PC-9 (cell line): ENCODE measurements at regions not wholly inside any gene's neighbourhood (a gene's known extent, or its start where the extent isn't known, plus 50 kb on each side); places are given as distances from the start of the nearest gene placed in this dataset.
A peak's percentile ranks its signal among the peaks of the same experiment; 100 is the strongest.

Experiments used
- BruUV-seq: library from RNA; stranded (reverse); fragments of 400-500 nt; replicated peaks from 2 replicates; lab custom pipeline; 2021; lab: Mats Ljungman, UMichigan
- CTCF ChIA-PET: fragments of 300-600 bp; sonication (Branson Sonifier 250); formaldehyde crosslinking; loops from one replicate; lab custom pipeline; 2022; ENCODE audit warnings: antibody characterized with exemption; lab: Charles Lee
- POLR2A ChIA-PET: fragments of 300-600 bp; sonication (Branson Sonifier 250); formaldehyde crosslinking; loops from one replicate; lab custom pipeline; 2022; ENCODE audit warnings: antibody characterized with exemption; ENCODE audit not compliant: unreplicated experiment; lab: Charles Lee
- DNase-seq, 2 experiments: peaks; one replicate each; pipeline versions ENCODE4 v3.0.0 to v3.0.0-alpha.2; 2015 to 2022; ENCODE audit warnings: mixed read lengths in 1 of 2
- H2AFZ ChIP-seq: fragments of 200-600 bp; sonication (generic); 2 replicates; pipeline ENCODE4 v1.8.1; 2017; ENCODE audit warnings: antibody characterized with exemption
- H3F3A ChIP-seq: fragments of 200-600 bp; sonication (generic); 2 replicates; pipeline ENCODE4 v1.8.1; 2017; ENCODE audit warnings: antibody characterized with exemption, mild to moderate bottlenecking, low read depth; ENCODE audit not compliant: insufficient read depth
- H3K27ac ChIP-seq: fragments of 200-600 bp; sonication (generic); 2 replicates; pipeline ENCODE4 v1.6.1; 2016; ENCODE audit warnings: mixed run types
- H3K27me3 ChIP-seq: fragments of 200-600 bp; sonication (generic); 2 replicates; pipeline ENCODE4 v1.6.1; 2016; ENCODE audit warnings: low read depth, mixed run types; ENCODE audit not compliant: insufficient read depth
- H3K36me3 ChIP-seq: fragments of 200-600 bp; sonication (generic); 2 replicates; pipeline ENCODE4 v1.6.1; 2016; ENCODE audit warnings: low read depth, mixed run types
- H3K4me1 ChIP-seq: fragments of 200-600 bp; sonication (generic); replicated peaks from 2 replicates; pipeline ENCODE4 v1.6.1; 2016; ENCODE audit warnings: mixed run types; ENCODE audit not compliant: insufficient read depth
- H3K4me2 ChIP-seq: fragments of 200-600 bp; sonication (generic); 2 replicates; pipeline ENCODE4 v1.6.1; 2017; ENCODE audit warnings: mixed run types
- H3K4me3 ChIP-seq: fragments of 200-600 bp; sonication (generic); 2 replicates; pipeline ENCODE4 v1.6.1; 2016; ENCODE audit warnings: mixed run types
- H3K79me2 ChIP-seq: fragments of 200-600 bp; sonication (generic); 2 replicates; pipeline ENCODE4 v1.6.1; 2017; ENCODE audit warnings: low read depth, mixed run types
- H3K9me2 ChIP-seq: fragments of 200-600 bp; sonication (generic); 2 replicates; pipeline ENCODE4 v1.8.1; 2017; ENCODE audit warnings: mild to moderate bottlenecking; ENCODE audit not compliant: insufficient read depth
- H3K9me3 ChIP-seq: fragments of 200-600 bp; sonication (generic); 2 replicates; pipeline ENCODE4 v1.8.1; 2016; ENCODE audit warnings: low read depth; ENCODE audit not compliant: insufficient read depth
- H4K20me1 ChIP-seq: fragments of 200-600 bp; sonication (generic); 2 replicates; pipeline ENCODE4 v1.8.1; 2017; ENCODE audit not compliant: insufficient read depth
- CTCF ChIP-seq: fragments of 200-600 bp; sonication (generic); conservative IDR thresholded peaks from 2 replicates; pipeline ENCODE4 v1.6.1; 2017; ENCODE audit warnings: mixed run types, antibody characterized with exemption, mild to moderate bottlenecking, moderate library complexity
- EZH2 ChIP-seq: fragments of 200-600 bp; sonication (generic); IDR thresholded peaks from 2 replicates; pipeline ENCODE4 v1.8.0; 2017; ENCODE audit warnings: antibody characterized with exemption, low read depth
- intact Hi-C: fragments of 100-400 bp; cut with micrococcal nuclease; formaldehyde crosslinking; loops from one replicate; pipeline ENCODE4 v1.10.0; 2022; ENCODE audit not compliant: unreplicated experiment

DNA sequence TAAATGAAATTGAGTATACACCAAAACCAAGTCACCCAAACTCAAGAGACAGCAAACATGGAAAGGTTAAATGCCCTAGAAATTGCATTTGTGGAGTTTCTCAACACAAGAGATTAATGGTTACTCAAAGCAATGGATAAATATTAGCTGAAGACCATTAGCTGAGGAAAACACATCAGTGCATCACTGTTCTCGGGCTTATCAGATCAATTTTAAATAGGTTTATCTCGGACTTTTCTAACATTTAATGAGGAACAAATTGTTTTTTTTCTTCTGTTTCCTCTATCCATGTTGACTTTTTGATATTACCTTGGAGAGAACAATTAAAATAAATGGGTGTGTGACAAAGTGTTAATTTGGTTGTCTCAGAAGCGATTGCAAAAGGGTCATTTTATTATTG lies 105.4 kb upstream of the PIK3C3 start:
- ChIA-PET CTCF (interaction anchor here (0.6 kb wide), 1 partner anchor 297 kb away, joined by 3 read pairs; no protein-coding TSS in a partner anchor), POLR2A (no interaction called here)
- Histone ChIP-seq H4K20me1 (no peaks in the 10 kb centered on the region), H2AFZ (no peak overlapping the region), H3K4me1 (peaks cover 19% of the 10 kb centered on the region), H3K79me2 (no peaks in the 10 kb centered on the region), H3K9me2 (no peaks in the 10 kb centered on the region), H3K4me2 (no peak overlapping the region), H3K4me3 (no peak overlapping the region), H3K9me3 (no peaks in the 10 kb centered on the region), H3K27me3 (no peaks in the 10 kb centered on the region), H3F3A (no peaks in the 10 kb centered on the region), H3K27ac (no peak overlapping the region), H3K36me3 (no peaks in the 10 kb centered on the region)
- no peak for DNase-seq
- no TSS peak for BruUV-seq
- intact Hi-C loops: no loop called here
- no peak for TF ChIP-seq EZH2
- no peak for TF ChIP-seq CTCF

GRCh38 chr18:41845563-41845962 lies 109.5 kb upstream of the PIK3C3 start:
- H3K4me2 ChIP-seq: peak overlapping the region; percentile 29; the same call in 1 of the 2 replicates
- CTCF ChIA-PET: no interaction called here
- no peaks in the 10 kb centered on the region for H3K9me2 ChIP-seq
- no peaks in the 10 kb centered on the region for H4K20me1 ChIP-seq
- H3K79me2 ChIP-seq: no peaks in the 10 kb centered on the region
- H3K36me3 ChIP-seq: no peaks in the 10 kb centered on the region
- H3F3A ChIP-seq: no peaks in the 10 kb centered on the region
- TF ChIP-seq EZH2 (no peak), CTCF (no peak)
- POLR2A ChIA-PET: no interaction called here
- H2AFZ ChIP-seq: no peak overlapping the region
- intact Hi-C loops: no loop called here
- H3K27me3 ChIP-seq: no peaks in the 10 kb centered on the region
- BruUV-seq: no TSS peak
- peaks cover 13% of the 10 kb centered on the region for H3K4me1 ChIP-seq
- no peaks in the 10 kb centered on the region for H3K9me3 ChIP-seq
- no peak overlapping the region for H3K4me3 ChIP-seq
- H3K27ac ChIP-seq: no peak overlapping the region
- DNase-seq: peak in 1 of 2 experiments; percentile 59

- no peak for TF ChIP-seq EZH2
- TF ChIP-seq CTCF: no peak
- Histone ChIP-seq H3K4me1 (peaks cover 12% of the 10 kb centered on the region), H3K4me3 (no peak overlapping the region), H2AFZ (no peak overlapping the region), H3K27me3 (no peaks in the 10 kb centered on the region), H3K36me3 (no peaks in the 10 kb centered on the region), H3K9me3 (no peaks in the 10 kb centered on the region), H3K4me2 (no peak overlapping the region), H3K9me2 (no peaks in the 10 kb centered on the region), H4K20me1 (no peaks in the 10 kb centered on the region), H3F3A (no peaks in the 10 kb centered on the region), H3K27ac (no peak overlapping the region), H3K79me2 (no peaks in the 10 kb centered on the region)
- POLR2A ChIA-PET: no interaction called here
- CTCF ChIA-PET: no interaction called here
- no peak for DNase-seq
- no TSS peak for BruUV-seq
- intact Hi-C loops: no loop called here
Observed at GRCh38 chr18:41842886-41843285, 112.1 kb upstream of the PIK3C3 start.
